ENCODE measurements at regions not wholly inside any gene's neighbourhood (a gene's known extent, or its start where the extent isn't known, plus 50 kb on each side); places are given as distances from the start of the nearest gene placed in this dataset.

DNA sequence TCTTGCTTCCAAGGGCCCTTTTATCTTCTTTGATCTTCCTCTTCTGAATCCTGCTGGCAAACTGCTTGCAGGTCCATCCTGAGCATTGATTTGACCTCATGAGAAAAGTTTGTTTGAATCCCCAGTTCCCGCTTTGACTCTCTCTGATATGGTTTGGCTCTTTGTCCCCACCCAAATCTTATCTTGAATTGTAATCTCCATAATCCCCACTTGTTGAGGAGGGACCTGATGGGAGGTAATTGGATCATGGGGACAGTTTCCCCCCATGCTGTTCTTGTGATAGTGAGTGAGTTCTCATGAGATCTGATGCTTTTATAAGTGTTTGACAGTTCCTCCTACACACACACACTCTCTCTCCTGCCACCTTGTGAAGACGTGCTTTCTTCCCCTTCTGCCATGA, 126.6 kb upstream of the ARHGAP20 start:
- no peak for DNase-seq
- Mint-ChIP-seq H3K4me3 (ENCODE audit: low read depth, unreplicated experiment) (no peak overlapping the region), H3K9me3 (ENCODE audit: low read depth, unreplicated experiment) (peaks cover 2% of the 10 kb centered on the region), H3K4me1 (ENCODE audit: low read depth, unreplicated experiment) (no peaks in the 10 kb centered on the region), H3K27me3 (ENCODE audit: unreplicated experiment) (peaks cover 48% of the 10 kb centered on the region), H3K36me3 (ENCODE audit: insufficient read depth, unreplicated experiment) (no peaks in the 10 kb centered on the region), H3K27ac (ENCODE audit: unreplicated experiment) (no peak overlapping the region)
- CTCF ChIA-PET: no interaction called here
- intact Hi-C loops (cut with micrococcal nuclease; ENCODE audit: unreplicated experiment): no loop called here
- TF ChIP-seq CTCF (IDR thresholded peaks at IDR 0.05; ENCODE audit: unreplicated experiment): no peak
- no TSS peak for BruUV-seq (replicated peaks)

- CTCF ChIA-PET: no interaction called here
Observed at GRCh38 chr11:110837603-110838002, 125.4 kb upstream of the ARHGAP20 start.

DNA sequence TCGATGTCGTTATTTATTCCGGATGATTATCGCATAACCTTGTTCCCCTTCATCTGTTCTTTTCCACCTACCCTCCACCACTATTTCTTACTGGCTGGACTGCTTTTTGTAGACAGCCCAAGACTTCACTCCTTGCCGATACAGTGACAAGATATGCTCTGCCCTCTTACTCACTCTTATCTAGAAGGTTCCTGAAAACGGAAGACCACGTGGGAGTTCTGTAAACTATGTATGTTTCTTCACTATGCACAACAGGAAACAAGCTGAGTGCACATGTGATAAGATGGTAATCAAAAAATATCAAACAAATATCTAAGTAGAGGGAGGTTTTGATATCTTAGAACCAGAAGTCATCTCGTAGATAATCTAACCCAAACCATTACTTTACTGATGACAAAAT, 122.9 kb upstream of the ARHGAP20 start:
- H3K27ac Mint-ChIP-seq (ENCODE audit: unreplicated experiment): no peak overlapping the region
- TF ChIP-seq CTCF (IDR thresholded peaks at IDR 0.05; ENCODE audit: unreplicated experiment): no peak
- no peaks in the 10 kb centered on the region for H3K36me3 Mint-ChIP-seq (ENCODE audit: insufficient read depth, unreplicated experiment)
- CTCF ChIA-PET: no interaction called here
- DNase-seq: no peak
- H3K27me3 Mint-ChIP-seq (ENCODE audit: unreplicated experiment): peaks cover 78% of the 10 kb centered on the region
- peaks cover 2% of the 10 kb centered on the region for H3K9me3 Mint-ChIP-seq (ENCODE audit: low read depth, unreplicated experiment)
- BruUV-seq (replicated peaks): no TSS peak
- H3K4me1 Mint-ChIP-seq (ENCODE audit: low read depth, unreplicated experiment): no peaks in the 10 kb centered on the region
- H3K4me3 Mint-ChIP-seq (ENCODE audit: low read depth, unreplicated experiment): no peak overlapping the region
- intact Hi-C loops (cut with micrococcal nuclease; ENCODE audit: unreplicated experiment): no loop called here

More at GRCh38 chr11:110837603-110838002, 125.4 kb upstream of the ARHGAP20 start:
- TF ChIP-seq CTCF (IDR thresholded peaks at IDR 0.05; ENCODE audit: unreplicated experiment): no peak
- Mint-ChIP-seq H3K27ac (ENCODE audit: unreplicated experiment) (no peak overlapping the region), H3K27me3 (ENCODE audit: unreplicated experiment) (peaks cover 60% of the 10 kb centered on the region), H3K4me1 (ENCODE audit: low read depth, unreplicated experiment) (no peaks in the 10 kb centered on the region), H3K9me3 (ENCODE audit: low read depth, unreplicated experiment) (peaks cover 2% of the 10 kb centered on the region), H3K36me3 (ENCODE audit: insufficient read depth, unreplicated experiment) (no peaks in the 10 kb centered on the region), H3K4me3 (ENCODE audit: low read depth, unreplicated experiment) (no peak overlapping the region)
- no TSS peak for BruUV-seq (replicated peaks)
- DNase-seq: no peak
- intact Hi-C loops (cut with micrococcal nuclease; ENCODE audit: unreplicated experiment): no loop called here

DNA sequence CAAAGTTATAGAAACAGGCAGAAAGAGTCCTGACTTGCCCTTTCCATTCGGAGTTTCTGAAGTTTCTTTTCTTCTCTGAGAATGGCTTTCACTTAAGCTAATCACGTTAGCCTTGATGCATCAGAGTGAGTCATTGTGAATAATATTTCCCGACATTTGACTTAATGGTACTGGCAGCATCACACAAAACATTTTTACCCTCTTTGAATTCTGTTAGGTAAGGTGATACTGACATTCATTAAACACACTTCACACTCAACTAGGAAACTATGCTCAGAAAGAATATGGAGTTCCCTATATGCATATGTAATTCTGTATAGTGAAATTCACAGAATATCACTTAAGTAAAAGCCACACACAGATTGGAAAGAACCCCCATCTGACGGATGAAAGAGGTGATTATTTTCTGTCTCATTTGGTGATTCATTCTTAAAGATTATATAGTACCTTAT, 120.8 kb upstream of the ARHGAP20 start:
- no peak overlapping the region for H3K4me3 Mint-ChIP-seq (ENCODE audit: low read depth, unreplicated experiment)
- no peak overlapping the region for H3K27ac Mint-ChIP-seq (ENCODE audit: unreplicated experiment)
- BruUV-seq (replicated peaks): no TSS peak
- CTCF ChIA-PET: no interaction called here
- peaks cover 2% of the 10 kb centered on the region for H3K9me3 Mint-ChIP-seq (ENCODE audit: low read depth, unreplicated experiment)
- intact Hi-C loops (cut with micrococcal nuclease; ENCODE audit: unreplicated experiment): no loop called here
- DNase-seq: no peak
- no peaks in the 10 kb centered on the region for H3K4me1 Mint-ChIP-seq (ENCODE audit: low read depth, unreplicated experiment)
- H3K36me3 Mint-ChIP-seq (ENCODE audit: insufficient read depth, unreplicated experiment): no peaks in the 10 kb centered on the region
- peaks cover 82% of the 10 kb centered on the region for H3K27me3 Mint-ChIP-seq (ENCODE audit: unreplicated experiment)
- no peak for TF ChIP-seq CTCF (IDR thresholded peaks at IDR 0.05; ENCODE audit: unreplicated experiment)

Measured in Calu3 (cell line).